ENCODE measurements at regions not wholly inside any gene's neighbourhood (a gene's known extent, or its start where the extent isn't known, plus 50 kb on each side); places are given as distances from the start of the nearest gene placed in this dataset.

DNA sequence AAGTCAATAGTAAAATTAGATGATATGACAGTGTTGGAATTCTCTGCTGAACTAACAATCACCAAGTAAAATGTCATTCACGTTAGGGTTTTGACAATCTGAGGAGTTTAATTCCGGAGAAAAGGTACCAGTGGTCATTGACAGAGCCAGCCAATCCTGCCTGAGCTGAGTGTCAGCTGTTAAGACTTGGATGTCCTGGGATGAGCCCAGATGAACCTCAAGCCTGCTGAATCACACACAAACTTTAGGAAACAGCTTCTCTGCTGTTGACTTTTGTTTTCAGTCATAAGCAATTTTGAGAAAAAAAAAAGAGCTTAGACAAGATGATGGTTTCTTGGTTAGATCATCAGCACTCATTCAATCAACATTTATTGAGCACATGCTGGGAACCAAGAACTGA lies 600.0 kb upstream of the SLC39A10 start:
- DNase-seq (ENCODE audit: low read depth in 2 of 2) = no peak

DNA sequence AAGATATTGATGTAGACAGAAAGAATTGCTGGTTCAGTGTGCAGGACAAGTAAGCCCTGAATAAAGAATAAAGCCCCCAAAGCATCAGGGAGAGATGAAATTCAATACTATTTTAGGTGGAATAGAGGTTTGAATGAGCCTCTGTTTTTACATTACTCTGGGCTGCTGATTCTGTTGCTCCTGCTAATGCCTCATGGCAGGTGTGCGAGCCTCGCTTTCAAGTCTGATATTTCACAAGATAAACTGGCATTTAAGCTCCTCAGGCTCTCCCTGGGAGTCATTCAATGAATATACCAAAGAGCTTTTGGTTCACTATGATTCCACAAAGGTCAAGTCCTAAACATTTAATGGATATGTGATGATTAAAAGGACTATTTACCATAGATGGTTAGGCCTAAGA lies 601.0 kb upstream of the SLC39A10 start:
- DNase-seq (ENCODE audit: low read depth in 2 of 2) = no peak

DNA sequence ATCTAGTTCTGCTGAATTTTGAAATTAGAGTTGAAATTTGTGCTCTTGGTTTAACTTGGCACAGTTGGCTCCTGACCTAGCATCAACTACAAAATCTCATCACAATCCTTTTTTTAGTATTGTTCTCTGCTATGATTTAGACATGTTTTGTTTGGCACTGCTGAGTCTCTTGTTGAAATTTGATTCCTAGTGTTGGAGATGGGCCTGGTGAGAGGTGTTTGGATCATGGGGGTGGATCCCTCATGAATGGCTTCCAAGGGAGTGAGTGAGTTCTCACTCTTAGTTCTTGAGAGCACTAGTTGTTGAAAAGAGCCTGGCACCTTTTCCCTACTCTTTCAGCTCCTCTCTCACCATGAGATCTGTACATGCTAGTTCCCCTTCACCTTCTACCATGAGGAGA lies 605.6 kb upstream of the SLC39A10 start:
- DNase-seq (ENCODE audit: low read depth in 2 of 2) = no peak

DNA sequence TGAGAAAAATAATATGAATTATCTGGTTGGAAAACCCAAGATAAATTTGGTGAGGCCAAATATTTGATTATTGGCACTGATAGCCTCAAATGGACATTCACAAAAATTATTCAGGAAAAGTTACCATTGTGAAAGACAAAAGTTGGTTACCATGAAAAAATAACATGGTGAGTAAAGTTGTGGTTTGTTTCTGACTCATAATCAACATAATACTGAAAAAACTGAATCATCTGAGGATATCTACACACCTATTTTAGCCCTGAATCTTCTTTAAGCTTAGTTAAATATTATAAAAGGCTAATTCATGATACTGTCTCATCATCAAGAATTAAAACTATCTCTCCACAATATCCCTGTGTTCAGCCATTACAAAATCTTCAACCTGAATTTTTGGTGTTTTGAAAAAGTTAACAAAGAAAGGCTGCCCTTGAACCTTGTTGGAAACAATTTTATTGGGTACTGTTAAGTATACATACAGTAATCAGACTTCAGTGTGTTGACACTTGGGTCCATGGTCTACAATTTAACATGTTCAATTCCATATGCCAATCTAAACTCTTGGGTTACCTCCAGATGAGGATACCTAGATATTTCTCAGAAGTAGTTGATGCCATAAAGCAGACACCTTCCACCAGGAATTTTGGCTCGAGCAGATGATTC lies 607.5 kb upstream of the SLC39A10 start:
- no peak for DNase-seq (ENCODE audit: low read depth in 2 of 2)

DNA sequence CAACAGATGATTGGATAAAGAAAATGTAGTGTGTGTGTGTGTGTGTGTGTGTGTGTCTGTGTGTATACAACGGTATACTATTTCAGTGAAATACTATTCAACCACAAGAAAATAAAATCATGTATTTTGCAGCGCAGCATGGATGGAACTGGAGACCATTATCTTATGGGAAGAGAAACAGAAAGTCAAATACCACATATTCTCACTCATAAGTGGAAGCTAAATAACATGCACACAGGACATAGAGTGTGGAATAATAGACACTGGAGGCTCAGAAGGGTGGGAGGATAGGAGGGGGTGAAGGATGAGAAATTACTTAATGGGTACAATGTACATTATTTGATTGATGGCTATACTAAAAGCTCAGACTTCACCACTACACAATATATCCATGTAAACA lies 609.1 kb upstream of the SLC39A10 start:
- DNase-seq (ENCODE audit: low read depth in 2 of 2) = no peak

DNA sequence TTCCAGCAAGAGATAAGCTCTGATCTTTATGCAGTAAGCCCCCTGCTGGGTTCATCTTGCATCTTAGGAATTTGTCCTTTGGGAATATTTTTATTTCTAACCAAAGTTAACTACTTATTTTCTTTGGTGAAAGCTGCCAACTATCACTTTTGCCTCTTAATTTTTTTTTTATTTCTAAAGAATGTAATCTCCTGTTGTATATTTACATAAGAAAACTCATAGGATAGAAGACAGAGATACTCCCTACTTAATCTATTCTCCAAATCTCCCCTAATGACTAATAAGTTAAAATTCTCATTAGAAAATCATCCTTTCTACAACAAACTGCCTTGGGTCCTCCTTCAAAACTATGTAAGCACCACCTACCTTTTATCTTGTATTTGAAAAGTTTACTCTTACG lies 612.2 kb upstream of the SLC39A10 start:
- no peak for DNase-seq (ENCODE audit: low read depth in 2 of 2)

DNA sequence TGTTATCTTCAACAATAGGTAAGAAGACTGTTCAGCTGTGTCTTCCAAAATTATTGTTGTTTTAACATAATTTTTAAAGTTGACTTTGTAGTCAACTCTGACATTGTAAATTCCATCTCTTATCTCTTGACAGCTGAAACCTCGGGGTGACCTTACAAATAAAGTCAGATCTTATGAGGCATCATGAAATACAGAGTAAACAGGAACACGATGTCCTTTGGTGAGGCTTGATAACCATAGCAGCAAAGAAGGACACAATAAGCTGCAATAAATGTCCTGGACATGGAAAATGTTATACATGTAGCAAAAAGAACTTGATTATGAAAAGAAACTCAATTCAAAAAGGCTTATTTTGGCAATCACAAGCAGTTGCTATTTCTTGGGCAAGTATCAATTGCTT lies 618.9 kb upstream of the SLC39A10 start:
- DNase-seq (ENCODE audit: low read depth in 2 of 2) = no peak

DNA sequence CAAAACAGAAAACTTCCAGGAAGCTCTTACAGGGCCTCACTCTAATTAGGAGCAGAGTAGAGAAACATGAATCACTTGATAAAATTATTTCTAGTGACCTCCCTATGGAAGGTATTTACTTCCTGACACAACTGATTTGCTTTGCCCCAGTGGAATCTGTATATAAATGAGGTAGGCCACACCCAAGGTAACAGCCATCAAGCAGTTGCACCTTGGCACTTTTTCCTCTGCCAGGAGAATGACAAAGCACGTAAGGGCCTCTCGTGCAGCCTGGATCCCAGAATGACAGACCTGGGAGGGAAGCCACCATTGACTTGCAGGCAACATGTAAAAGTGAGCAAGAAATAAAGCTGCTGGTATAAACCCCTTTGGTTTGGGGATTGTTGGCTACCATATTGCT lies 620.0 kb upstream of the SLC39A10 start:
- no peak for DNase-seq (ENCODE audit: low read depth in 2 of 2)

DNA sequence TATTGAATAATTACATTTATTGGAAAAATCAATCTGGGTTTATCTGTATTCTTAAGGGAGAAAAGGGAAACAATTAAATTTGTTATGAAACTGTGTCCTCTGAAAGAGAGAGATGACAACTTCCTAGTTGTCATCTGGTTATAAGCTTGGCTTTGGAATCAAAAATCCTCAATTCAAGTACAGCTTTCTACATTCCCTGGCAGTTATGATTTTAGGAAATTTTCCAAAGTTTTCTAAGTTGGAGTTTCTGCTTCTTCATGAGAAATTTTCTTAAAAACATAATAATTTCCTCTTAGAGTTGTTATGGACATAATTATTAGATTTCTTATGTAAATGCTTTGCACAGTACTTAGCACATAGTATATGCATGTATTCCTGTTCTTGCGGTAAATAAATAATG lies 625.6 kb upstream of the SLC39A10 start:
- DNase-seq (ENCODE audit: low read depth in 2 of 2) = no peak

DNA sequence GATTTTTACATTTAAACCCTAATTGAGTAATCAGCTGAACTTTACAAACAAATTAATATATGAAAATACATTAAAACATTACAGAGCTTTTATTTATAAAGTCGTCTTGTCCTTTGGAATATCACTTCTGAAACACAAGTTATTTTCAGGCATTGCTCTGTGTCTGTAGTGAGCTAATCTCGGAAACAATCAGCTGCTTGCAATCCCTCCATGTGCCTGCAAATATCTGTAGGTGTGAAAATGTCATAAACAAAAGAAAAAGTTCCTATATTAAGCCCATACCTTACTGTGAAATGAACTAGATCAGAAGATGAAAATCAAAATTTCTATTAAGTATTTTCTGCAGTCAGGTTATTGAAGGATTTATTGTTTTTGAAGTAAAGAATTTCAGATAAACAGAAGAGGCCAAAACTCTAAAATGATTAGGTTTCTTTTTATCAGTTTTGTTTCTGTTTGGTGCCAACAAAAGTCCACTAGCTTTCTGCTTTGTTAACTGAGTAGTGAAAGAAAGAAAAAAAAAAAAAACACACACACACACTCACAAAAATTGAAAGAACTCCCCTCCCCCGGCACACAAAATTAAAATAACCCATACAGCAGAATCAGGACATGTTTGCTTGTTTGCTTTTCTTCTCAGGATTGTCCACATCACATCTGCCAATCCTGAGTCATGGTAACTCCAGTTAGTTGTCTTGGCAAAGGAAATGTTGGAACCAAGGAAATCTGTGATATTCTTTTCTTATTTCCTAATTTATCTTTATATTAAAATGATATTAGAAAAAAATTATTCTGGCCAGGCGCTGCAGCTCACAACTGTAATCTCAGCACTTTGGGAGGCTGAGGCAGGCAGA lies 627.0 kb upstream of the SLC39A10 start:
- DNase-seq (ENCODE audit: low read depth in 2 of 2) = no peak

DNA sequence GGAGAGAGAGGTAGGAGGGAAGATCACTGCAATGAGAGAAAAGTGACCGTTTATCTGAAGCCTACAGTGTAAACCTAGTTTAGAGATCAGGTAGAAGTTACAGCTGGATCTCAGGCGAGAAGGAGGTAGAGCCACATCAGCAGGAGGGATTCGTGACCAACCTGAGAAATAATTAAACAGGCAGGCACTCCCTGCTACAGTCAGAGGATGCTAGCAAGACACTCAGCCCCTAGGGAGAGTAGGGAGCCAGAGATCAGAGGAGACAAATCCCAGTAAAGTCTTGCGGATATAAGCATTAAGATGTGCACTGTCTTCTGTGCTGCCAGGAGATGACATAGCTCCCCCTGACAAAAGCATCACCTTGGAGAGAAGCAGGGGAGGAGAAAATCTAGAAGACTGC lies 629.1 kb upstream of the SLC39A10 start:
- DNase-seq (ENCODE audit: low read depth in 2 of 2) = no peak

DNA sequence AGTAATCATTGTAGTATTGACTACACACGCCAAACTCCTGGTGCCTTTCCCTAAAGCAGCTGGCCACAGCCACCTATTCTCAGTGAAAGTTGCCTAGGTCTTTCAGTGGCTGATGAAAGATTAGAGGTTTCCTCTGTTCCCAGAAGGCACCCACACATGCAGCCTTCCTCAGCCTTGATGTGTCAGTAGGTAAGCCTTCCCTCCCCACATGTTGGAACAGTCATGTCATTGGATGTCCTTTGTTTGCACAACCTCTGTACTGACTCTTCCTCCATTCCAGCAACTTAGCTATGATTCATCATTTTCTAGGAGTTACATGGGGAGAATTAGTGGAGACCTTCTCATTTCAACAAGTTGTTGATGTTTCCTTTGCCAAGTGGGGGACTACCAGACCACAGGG lies 630.8 kb upstream of the SLC39A10 start:
- DNase-seq (ENCODE audit: low read depth in 2 of 2) = no peak

DNA sequence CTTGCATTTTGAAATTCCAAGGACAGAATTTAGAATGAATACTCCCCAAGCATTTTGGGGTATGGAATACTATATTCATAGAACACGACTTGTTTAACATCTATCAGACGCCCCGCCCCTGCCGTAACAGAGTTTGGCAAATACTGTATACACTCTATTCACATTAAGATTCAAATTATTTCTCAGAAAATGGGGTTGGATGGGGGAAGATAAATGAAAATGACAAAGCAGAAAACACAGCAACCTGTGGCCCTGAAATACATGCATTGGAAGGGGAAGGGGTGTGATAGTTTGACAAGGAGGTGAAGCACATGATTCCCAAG lies 634.6 kb upstream of the SLC39A10 start:
- no peak for DNase-seq (ENCODE audit: low read depth in 2 of 2)

DNA sequence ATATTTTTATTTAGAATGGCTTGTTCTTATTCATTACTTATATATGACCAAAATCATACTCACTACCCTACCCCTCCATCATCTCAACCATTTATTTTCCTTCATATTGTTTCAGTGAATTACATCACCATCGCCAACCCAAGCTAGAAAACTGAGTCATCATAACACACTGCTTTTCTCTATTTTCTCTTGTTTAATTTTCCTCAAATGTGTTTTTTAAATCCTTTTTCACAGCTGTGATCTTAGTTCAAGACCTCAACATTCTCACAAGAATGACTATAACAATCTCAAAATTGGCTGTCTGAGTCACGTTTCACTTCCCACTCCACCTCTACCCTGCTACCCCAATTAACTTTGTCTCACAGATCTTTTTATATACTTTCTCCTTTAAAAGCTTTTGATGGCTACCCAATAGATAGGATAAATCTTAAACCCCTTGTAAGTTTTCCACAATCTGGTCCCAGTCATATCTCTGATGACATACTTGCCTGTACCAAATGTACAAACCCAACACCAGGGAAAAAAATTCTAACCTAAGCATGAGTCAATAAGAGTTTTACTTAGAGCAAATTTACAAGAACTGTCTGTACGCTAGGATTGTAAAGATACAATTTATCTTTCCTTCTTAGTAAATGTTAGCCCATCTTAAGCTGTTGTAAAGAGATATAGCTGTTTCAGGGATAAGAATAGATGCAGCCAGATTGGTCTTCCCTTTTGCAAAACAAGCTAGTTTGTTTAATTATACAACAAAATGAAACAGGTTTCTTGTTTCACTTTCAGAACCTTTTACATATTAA lies 635.1 kb upstream of the SLC39A10 start:
- no peak for DNase-seq (ENCODE audit: low read depth in 2 of 2)

DNA sequence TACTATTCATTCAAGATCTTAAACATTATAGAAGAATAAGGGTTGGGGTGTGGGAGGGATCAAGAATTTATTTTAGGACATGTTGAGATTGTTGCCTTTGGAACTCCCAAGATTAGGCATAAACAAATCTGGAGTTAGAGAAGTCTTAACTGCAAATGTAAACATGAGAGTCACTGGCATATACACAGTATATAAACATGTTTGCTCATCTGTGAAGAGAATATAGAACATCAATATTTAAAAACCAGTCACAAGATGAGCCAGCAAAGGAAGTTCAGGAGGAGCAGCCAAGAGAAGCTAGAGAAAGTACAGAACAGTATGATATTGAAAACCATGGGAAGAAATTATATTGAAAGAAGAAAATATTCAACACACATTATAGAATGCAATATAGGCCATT lies 638.6 kb upstream of the SLC39A10 start:
- DNase-seq (ENCODE audit: low read depth in 2 of 2) = no peak

DNA sequence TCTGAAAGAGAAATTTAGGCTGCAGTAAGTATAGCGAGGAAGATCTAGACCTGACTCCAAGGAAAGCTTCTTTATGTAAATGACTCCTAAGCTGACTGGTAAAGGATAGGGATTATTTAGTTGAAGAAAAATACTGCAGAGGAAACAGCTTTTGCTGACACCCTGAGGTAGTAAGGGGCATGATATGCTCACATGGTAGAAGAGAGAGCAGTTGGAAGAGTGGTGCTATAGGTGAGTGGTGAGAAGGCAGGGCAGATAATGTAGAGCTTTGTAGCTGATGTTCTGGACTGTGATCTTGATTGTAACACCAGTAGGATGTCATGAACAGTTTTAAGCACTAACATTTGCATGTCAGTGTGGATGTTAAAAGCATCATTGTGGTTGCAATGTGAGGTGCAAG lies 639.1 kb upstream of the SLC39A10 start:
- no peak for DNase-seq (ENCODE audit: low read depth in 2 of 2)

DNA sequence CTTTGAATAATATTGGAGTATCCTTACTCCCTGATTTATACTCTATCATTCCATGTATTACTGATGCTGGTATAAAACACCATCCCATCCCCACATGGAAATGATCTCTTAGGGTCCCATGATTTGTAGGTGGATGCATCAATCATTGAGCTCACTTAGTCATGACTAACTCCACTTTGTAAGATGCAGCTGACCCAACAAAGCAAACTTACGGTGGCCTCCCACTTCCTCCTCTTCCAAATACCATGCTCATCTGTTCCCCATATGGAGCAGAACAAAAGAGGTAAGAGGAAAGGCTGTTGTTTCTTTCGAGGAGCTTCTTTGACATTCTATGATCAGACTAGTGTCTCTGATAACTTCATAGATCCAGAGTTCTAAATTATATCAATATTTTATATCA lies 640.2 kb upstream of the SLC39A10 start:
- DNase-seq (ENCODE audit: low read depth in 2 of 2) = no peak

DNA sequence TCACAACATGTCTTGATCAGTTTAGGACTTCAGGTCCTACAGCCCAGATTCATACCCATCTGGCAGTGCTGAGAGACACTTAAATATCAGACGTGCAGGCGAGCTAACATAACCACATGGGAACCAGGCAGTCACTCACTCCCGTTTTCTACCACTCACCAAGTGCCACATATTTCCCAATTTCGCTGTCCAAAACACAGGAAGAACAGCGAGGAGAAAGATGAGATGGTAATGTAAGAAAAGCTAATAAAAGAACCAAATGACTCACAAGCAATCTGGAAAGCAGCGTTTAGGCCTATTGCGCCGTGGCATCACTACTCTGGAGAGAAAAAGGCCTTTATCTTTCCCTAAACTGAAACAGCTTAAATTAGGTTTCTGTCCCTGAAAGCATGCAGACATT lies 647.8 kb upstream of the SLC39A10 start:
- DNase-seq (ENCODE audit: low read depth in 2 of 2) = no peak

DNA sequence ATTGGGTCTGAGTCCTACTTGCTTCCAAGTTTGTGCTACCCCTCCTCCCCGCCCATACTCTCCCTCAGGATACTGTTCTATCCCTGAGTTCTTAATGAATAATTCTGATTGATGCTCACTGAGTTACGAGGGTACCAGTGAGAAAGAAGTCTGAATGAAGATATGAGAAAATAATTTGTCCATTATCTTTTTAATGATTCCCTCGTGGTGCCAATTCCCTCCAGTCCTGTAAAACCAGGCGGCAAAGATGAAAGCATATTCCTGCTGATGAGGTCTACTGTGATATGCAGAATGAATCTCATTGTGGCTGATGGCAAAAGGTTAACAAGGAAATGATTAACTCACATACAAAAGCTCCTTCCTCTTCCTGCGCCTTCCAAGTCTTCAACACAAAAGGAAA lies 650.2 kb upstream of the SLC39A10 start:
- no peak for DNase-seq (ENCODE audit: low read depth in 2 of 2)

DNA sequence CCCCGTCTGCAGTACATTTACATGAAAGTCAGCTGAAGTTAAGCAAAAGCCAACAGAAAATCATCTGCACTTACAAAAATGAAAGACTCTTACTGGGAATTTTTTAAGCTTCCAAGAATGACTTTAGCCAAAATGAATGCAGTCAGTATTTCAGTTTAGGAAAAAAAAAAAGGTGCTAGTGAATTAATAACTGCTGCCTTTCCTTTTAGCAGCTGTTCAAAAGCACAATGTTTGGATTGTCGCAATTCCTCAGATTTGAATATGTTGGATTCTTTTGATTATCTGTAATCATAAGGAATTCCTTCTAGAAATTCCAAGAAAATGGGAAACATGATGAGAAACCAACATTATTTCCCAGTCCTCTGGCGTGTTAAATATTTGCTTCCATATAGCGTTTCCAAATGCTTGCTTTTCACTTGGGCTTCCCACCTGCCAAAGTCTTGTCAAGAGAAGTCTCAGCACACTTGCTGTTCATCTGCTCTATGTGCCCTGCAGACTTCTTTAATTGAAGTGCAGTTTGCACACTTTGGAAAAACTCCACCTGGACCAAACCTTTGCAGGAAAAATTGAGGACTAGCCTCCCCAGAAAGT lies 653.0 kb upstream of the SLC39A10 start:
- DNase-seq (ENCODE audit: low read depth in 2 of 2) = no peak

DNA sequence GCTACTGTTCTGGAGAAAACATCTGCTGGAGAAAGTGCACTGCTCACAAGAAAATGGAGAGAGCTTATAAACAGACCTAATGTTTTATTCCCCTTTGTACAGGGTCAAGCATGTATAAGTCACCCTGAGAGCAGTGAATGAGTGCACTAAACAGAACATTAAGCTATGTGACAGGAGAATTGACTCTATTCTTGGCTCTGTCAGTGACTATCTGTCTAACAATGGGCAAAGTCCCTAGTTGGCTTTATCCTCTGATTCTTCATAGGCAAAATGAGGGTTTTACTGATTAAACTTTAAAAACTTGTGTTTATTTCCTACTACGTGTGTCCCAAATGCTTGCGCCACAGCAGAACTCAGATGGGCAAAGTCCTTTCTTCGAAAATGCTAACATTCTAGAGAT lies 655.1 kb upstream of the SLC39A10 start:
- DNase-seq (ENCODE audit: low read depth in 2 of 2) = no peak

DNA sequence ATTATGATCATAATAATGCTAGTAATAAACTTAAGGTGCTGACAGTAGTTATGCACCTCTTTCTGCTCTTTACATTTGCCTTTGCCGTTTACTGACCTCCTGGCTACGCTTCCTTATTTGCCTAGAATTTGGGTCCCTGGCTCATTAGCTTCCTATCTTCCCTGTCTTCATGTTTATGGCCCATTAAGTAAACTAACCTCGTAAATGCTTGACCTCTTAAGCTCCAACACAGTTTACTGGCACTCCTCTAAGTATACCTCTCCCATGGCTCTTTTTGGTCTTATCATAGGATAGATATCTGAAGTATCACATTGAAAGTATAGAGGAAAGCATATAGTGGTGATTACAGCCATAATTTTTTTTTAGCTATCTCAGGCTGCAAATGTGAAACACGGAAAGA lies 657.3 kb upstream of the SLC39A10 start:
- DNase-seq (ENCODE audit: low read depth in 2 of 2) = no peak

DNA sequence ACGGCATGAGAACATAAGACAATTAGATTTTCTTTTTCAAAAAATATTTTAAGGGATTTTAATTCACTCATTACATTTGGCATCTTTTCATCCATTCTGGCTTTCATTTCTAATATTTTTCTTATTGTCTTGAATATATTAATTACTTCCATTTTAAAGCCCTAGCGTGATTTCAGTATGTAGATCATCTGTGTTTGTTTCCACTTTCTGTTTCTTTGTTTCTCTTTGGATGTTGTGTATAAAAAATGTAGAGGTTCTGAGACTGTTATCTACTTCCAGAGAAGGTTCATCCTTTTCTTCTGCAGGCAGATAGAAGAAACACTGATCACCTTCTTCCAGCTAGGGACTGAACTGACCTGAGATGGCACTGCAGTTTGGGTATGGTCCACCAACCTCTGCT lies 664.4 kb upstream of the SLC39A10 start:
- DNase-seq (ENCODE audit: low read depth in 2 of 2) = no peak
